Effector memory CD8-positive, alpha-beta T cell (primary cell): ENCODE measurements at regions not wholly inside any gene's neighbourhood (a gene's known extent, or its start where the extent isn't known, plus 50 kb on each side); places are given as distances from the start of the nearest gene placed in this dataset.

ENCODE experiments used
- ATAC-seq: fragments of 150-1000 bp; cut with Tn5 transposase; replicated peaks from 2 replicates; pipeline ENCODE4 v1.10.0; 2021; ENCODE audit warnings: mild to moderate bottlenecking, moderate library complexity
- DNase-seq, 3 experiments: peaks; one replicate each; pipeline ENCODE4 v3.0.0; 2021
- H3K27ac Mint-ChIP-seq, 2 donors: one replicate each; pipeline ENCODE4 v1.8.0; 2022; ENCODE audit warnings: mild to moderate bottlenecking in 2 of 2, mixed read lengths in 2 of 2, moderate library complexity in 2 of 2
- H3K27me3 Mint-ChIP-seq, 2 donors: one replicate each; pipeline ENCODE4 v1.8.0; 2022; ENCODE audit warnings: mixed read lengths in 2 of 2
- H3K36me3 Mint-ChIP-seq: one replicate; pipeline ENCODE4 v1.8.0; 2022; ENCODE audit warnings: mild to moderate bottlenecking, moderate library complexity, mixed read lengths; ENCODE audit not compliant: insufficient read depth
- H3K4me1 Mint-ChIP-seq, 2 donors: one replicate each; pipeline ENCODE4 v1.8.0; 2022; ENCODE audit warnings: low read depth in 2 of 2, mixed read lengths in 2 of 2
- H3K4me3 Mint-ChIP-seq, 2 donors: one replicate each; pipeline ENCODE4 v1.8.0; 2022; ENCODE audit warnings: mild to moderate bottlenecking in 2 of 2, mixed read lengths in 2 of 2, moderate library complexity in 2 of 2
- H3K9me3 Mint-ChIP-seq, 2 donors: one replicate each; pipeline ENCODE4 v1.8.0; 2022; ENCODE audit warnings: mixed read lengths in 2 of 2

DNA sequence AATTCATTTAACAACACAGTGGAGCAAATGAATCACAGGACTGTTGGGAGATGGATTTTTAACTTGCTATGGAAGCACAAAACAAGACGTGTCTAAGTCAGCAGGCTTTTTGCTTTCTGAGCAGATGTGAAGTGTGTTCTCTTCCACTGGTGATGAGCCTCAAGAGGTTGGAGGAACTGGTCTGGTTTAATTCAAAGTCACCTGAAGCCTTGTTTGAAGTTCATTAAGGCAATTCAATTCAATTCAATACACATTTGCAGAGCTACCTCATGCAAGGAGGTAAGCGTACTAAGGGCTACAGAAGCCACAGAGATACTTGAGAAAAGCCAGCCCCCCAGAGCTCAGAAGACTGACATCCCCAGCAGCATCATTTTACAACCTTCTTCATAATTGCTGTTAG lies 68.4 kb upstream of the PALS2 start:
- Mint-ChIP-seq H3K36me3 (no peaks in the 10 kb centered on the region), H3K27me3 (peaks cover 8 to 10% of the 10 kb centered on the region in 2 donors), H3K4me1 (no peaks in the 10 kb centered on the region), H3K4me3 (no peak overlapping the region), H3K27ac (no peak overlapping the region), H3K9me3 (no peaks in the 10 kb centered on the region)
- ATAC-seq (no peak), DNase-seq (no peak)

DNA sequence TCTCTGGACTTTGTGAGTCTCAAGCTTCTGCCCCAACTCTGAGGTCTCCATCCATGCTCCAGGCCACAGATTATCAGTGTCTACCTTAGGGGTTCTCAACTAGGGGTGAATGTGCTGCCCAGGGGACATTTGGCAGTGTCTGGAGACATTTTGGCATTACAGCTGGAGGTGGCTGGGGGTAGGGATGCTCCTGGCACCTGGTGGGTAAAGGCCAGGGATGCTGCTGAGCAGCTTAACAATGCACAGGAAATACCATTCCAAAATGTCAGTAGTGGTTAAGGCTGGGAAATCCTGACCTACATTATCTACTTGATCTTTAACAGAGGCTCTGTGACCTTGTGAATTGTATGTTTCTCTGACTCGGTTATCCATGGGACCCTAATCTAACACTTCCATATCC lies 67.3 kb upstream of the PALS2 start:
- H3K4me3 Mint-ChIP-seq: no peak overlapping the region
- ATAC-seq (no peak), DNase-seq (no peak)
- H3K27ac Mint-ChIP-seq: no peak overlapping the region
- H3K4me1 Mint-ChIP-seq: no peaks in the 10 kb centered on the region
- H3K36me3 Mint-ChIP-seq: no peaks in the 10 kb centered on the region
- H3K27me3 Mint-ChIP-seq: peaks cover 8 to 10% of the 10 kb centered on the region in 2 donors
- H3K9me3 Mint-ChIP-seq: no peaks in the 10 kb centered on the region

DNA sequence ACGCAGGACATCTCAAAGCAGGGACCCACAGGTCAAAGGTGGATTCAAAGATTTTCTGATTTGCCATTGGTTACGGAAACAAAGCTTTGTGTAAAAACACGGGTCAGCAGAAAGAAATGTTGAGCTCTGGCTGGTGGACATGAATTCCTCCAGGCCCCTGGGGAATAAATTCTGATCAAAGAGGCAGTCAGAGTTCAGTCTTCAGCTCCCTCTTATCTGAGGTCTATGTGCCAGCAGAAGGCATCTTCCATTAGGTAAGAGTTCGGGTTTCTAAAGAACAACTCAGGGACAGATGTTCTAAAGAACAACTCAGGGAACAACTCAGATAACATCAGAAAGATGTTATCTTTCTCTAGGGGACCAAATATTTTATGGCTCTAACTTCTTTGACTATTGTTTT lies 64.9 kb upstream of the PALS2 start:
- Mint-ChIP-seq H3K4me1 (no peaks in the 10 kb centered on the region), H3K9me3 (no peaks in the 10 kb centered on the region), H3K27me3 (peaks cover 0 to 20% of the 10 kb centered on the region in 2 donors), H3K27ac (no peak overlapping the region), H3K4me3 (no peak overlapping the region), H3K36me3 (no peaks in the 10 kb centered on the region)
- DNase-seq (no peak), ATAC-seq (no peak)

DNA sequence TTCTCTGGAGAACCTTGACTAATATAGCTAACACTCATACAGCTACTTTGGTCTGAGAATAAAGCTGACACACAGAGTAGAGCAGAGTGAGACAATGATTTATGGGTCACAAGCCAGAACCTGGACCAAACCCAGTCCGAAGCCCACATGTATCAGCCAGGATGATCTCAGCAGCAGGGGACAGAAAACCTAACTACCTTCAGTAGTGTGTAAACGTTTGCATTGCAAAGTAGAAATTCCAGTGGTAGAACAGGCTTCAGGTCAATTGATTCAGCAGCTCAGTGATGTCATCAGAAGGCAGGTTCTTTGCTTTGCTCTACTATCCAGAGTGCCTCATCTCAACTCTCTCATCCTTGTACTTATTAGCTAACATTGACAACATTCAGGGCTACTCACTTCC lies 62.5 kb upstream of the PALS2 start:
- ATAC-seq: no peak
- Mint-ChIP-seq H3K9me3 (no peaks in the 10 kb centered on the region), H3K4me3 (no peak overlapping the region), H3K27me3 (peaks cover 0 to 31% of the 10 kb centered on the region in 2 donors), H3K27ac (no peak overlapping the region), H3K4me1 (no peaks in the 10 kb centered on the region), H3K36me3 (no peaks in the 10 kb centered on the region)
- no peak for DNase-seq

DNA sequence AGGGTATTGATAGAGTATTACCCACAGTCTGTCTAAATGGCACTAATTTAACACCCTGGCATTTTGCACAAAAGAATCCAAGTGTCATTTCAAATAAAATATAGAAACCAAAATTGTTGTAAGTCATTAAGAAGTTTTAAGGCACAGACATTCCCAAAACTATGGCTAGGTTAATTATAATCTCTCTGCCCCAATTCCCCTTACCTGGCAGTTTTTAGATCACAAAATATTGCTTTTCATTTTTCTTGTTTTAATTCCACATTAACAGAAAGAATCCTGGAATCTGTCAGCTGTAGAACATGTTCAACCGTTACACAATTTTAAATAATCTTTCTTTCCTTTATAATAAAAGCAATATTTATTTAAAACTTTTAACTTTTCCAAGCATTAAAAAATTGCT lies 56.1 kb upstream of the PALS2 start:
- ATAC-seq (no peak), DNase-seq (no peak)
- Mint-ChIP-seq H3K36me3 (no peaks in the 10 kb centered on the region), H3K4me3 (no peak overlapping the region), H3K9me3 (no peaks in the 10 kb centered on the region), H3K27me3 (peaks cover 34 to 61% of the 10 kb centered on the region in 2 donors), H3K27ac (no peak overlapping the region), H3K4me1 (no peaks in the 10 kb centered on the region)

DNA sequence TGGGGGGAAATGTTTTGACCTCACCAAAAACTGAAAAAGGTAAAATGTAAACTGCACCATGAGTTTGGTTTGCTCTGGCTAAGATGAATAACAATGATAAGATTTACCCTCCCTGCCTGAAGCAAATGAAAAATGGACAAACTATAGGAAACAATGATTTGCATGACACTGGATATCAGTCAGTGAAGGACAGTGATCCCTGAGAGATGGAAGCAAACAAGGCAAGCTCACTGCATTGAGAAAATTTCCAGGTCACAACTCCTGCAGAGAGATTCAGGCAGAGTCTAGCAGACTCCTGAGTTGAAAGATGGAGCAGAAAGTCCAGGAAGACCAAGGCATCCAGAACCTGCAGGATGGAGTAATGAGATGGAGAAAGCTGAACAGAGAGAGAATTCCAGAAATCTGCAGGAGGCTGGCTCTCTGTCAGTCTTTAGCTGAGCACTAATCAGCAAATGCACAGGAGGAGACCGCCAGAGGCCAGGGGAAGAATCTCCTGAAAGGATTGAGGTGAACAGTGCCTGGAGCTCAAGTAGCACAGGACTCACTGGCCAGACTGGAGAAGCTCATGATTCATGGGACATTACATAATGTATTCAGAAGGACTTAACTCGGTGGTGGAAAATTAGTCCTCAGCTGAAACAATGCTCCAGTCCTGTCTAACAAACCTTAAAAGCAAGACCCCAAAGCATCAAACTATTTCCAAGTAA lies 51.2 kb upstream of the PALS2 start:
- no peak for DNase-seq
- peaks cover 52 to 56% of the 10 kb centered on the region in 2 donors for H3K27me3 Mint-ChIP-seq
- H3K4me1 Mint-ChIP-seq: no peaks in the 10 kb centered on the region
- no peaks in the 10 kb centered on the region for H3K9me3 Mint-ChIP-seq
- ATAC-seq: no peak
- H3K36me3 Mint-ChIP-seq: no peaks in the 10 kb centered on the region
- no peak overlapping the region for H3K4me3 Mint-ChIP-seq
- no peak overlapping the region for H3K27ac Mint-ChIP-seq
